ENCODE measurements at regions not wholly inside any gene's neighbourhood (a gene's known extent, or its start where the extent isn't known, plus 50 kb on each side); places are given as distances from the start of the nearest gene placed in this dataset.

DNA sequence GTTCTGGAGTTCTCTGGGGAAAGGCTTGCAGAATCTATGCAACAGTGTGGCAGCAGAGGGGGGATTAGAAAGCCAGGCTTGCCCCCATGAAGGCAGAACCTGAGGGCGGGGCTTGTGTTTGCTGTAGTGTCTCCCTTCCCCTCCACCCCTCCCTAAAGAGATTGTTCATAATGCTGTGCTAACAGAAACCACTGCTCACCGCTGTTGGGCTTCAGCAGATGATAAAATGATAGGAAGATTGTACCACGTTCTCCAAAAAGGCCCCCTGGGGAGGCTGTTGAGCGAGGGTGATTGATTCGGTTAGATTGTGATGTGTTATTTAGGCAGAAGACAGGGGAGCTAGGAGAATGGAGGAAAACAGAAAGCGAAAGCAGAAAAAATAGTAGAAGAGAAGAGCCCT lies 215.2 kb upstream of the NCAM1 start:
- TF ChIP-seq, protein P1, sequence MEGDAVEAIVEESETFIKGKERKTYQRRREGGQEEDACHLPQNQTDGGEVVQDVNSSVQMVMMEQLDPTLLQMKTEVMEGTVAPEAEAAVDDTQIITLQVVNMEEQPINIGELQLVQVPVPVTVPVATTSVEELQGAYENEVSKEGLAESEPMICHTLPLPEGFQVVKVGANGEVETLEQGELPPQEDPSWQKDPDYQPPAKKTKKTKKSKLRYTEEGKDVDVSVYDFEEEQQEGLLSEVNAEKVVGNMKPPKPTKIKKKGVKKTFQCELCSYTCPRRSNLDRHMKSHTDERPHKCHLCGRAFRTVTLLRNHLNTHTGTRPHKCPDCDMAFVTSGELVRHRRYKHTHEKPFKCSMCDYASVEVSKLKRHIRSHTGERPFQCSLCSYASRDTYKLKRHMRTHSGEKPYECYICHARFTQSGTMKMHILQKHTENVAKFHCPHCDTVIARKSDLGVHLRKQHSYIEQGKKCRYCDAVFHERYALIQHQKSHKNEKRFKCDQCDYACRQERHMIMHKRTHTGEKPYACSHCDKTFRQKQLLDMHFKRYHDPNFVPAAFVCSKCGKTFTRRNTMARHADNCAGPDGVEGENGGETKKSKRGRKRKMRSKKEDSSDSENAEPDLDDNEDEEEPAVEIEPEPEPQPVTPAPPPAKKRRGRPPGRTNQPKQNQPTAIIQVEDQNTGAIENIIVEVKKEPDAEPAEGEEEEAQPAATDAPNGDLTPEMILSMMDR (IDR thresholded peaks at IDR 0.05): no peak
- no peak for TF ChIP-seq POLR2A (IDR thresholded peaks at IDR 0.05)

All from ovary (tissue), 3 donors.